PC-9 (cell line): ENCODE measurements at regions not wholly inside any gene's neighbourhood (a gene's known extent, or its start where the extent isn't known, plus 50 kb on each side); places are given as distances from the start of the nearest gene placed in this dataset.
"Not testable (repeated sequence)": the region's sequence is repeated elsewhere in the genome, so short reads cannot be mapped to it uniquely, and the experiment has no call there.

Experiments used
- BruUV-seq: library from RNA; stranded (reverse); fragments of 400-500 nt; replicated peaks from 2 replicates; lab custom pipeline; 2021; lab: Mats Ljungman, UMichigan
- CTCF ChIA-PET: fragments of 300-600 bp; sonication (Branson Sonifier 250); formaldehyde crosslinking; loops from one replicate; lab custom pipeline; 2022; ENCODE audit warnings: antibody characterized with exemption; lab: Charles Lee
- POLR2A ChIA-PET: fragments of 300-600 bp; sonication (Branson Sonifier 250); formaldehyde crosslinking; loops from one replicate; lab custom pipeline; 2022; ENCODE audit warnings: antibody characterized with exemption; ENCODE audit not compliant: unreplicated experiment; lab: Charles Lee
- DNase-seq, 2 experiments: peaks; one replicate each; pipeline versions ENCODE4 v3.0.0 to v3.0.0-alpha.2; 2015 to 2022; ENCODE audit warnings: mixed read lengths in 1 of 2
- H2AFZ ChIP-seq: fragments of 200-600 bp; sonication (generic); 2 replicates; pipeline ENCODE4 v1.8.1; 2017; ENCODE audit warnings: antibody characterized with exemption
- H3F3A ChIP-seq: fragments of 200-600 bp; sonication (generic); 2 replicates; pipeline ENCODE4 v1.8.1; 2017; ENCODE audit warnings: antibody characterized with exemption, mild to moderate bottlenecking, low read depth; ENCODE audit not compliant: insufficient read depth
- H3K27ac ChIP-seq: fragments of 200-600 bp; sonication (generic); 2 replicates; pipeline ENCODE4 v1.6.1; 2016; ENCODE audit warnings: mixed run types
- H3K27me3 ChIP-seq: fragments of 200-600 bp; sonication (generic); 2 replicates; pipeline ENCODE4 v1.6.1; 2016; ENCODE audit warnings: low read depth, mixed run types; ENCODE audit not compliant: insufficient read depth
- H3K36me3 ChIP-seq: fragments of 200-600 bp; sonication (generic); 2 replicates; pipeline ENCODE4 v1.6.1; 2016; ENCODE audit warnings: low read depth, mixed run types
- H3K4me1 ChIP-seq: fragments of 200-600 bp; sonication (generic); replicated peaks from 2 replicates; pipeline ENCODE4 v1.6.1; 2016; ENCODE audit warnings: mixed run types; ENCODE audit not compliant: insufficient read depth
- H3K4me2 ChIP-seq: fragments of 200-600 bp; sonication (generic); 2 replicates; pipeline ENCODE4 v1.6.1; 2017; ENCODE audit warnings: mixed run types
- H3K4me3 ChIP-seq: fragments of 200-600 bp; sonication (generic); 2 replicates; pipeline ENCODE4 v1.6.1; 2016; ENCODE audit warnings: mixed run types
- H3K79me2 ChIP-seq: fragments of 200-600 bp; sonication (generic); 2 replicates; pipeline ENCODE4 v1.6.1; 2017; ENCODE audit warnings: low read depth, mixed run types
- H3K9me2 ChIP-seq: fragments of 200-600 bp; sonication (generic); 2 replicates; pipeline ENCODE4 v1.8.1; 2017; ENCODE audit warnings: mild to moderate bottlenecking; ENCODE audit not compliant: insufficient read depth
- H3K9me3 ChIP-seq: fragments of 200-600 bp; sonication (generic); 2 replicates; pipeline ENCODE4 v1.8.1; 2016; ENCODE audit warnings: low read depth; ENCODE audit not compliant: insufficient read depth
- H4K20me1 ChIP-seq: fragments of 200-600 bp; sonication (generic); 2 replicates; pipeline ENCODE4 v1.8.1; 2017; ENCODE audit not compliant: insufficient read depth
- EZH2 ChIP-seq: fragments of 200-600 bp; sonication (generic); IDR thresholded peaks from 2 replicates; pipeline ENCODE4 v1.8.0; 2017; ENCODE audit warnings: antibody characterized with exemption, low read depth
- intact Hi-C: fragments of 100-400 bp; cut with micrococcal nuclease; formaldehyde crosslinking; loops from one replicate; pipeline ENCODE4 v1.10.0; 2022; ENCODE audit not compliant: unreplicated experiment
- TF ChIP-seq, protein P1 (sequence below): fragments of 200-600 bp; sonication (generic); conservative IDR thresholded peaks from 2 replicates; pipeline ENCODE4 v1.6.1; 2017; ENCODE audit warnings: mixed run types, antibody characterized with exemption, mild to moderate bottlenecking, moderate library complexity

GRCh38 chr6:144364782-144365181, 79.6 kb downstream of the UTRN start:
- no peaks in the 10 kb centered on the region for H4K20me1 ChIP-seq
- intact Hi-C loops = loop anchor here (5.0 kb wide), 1 partner anchor 97 kb away; no protein-coding TSS in a partner anchor
- no peak overlapping the region for H3K4me3 ChIP-seq
- H3K36me3 ChIP-seq = no peaks in the 10 kb centered on the region
- no peaks in the 10 kb centered on the region for H3K9me3 ChIP-seq
- TF ChIP-seq EZH2 = no peak
- TF ChIP-seq, protein P1, sequence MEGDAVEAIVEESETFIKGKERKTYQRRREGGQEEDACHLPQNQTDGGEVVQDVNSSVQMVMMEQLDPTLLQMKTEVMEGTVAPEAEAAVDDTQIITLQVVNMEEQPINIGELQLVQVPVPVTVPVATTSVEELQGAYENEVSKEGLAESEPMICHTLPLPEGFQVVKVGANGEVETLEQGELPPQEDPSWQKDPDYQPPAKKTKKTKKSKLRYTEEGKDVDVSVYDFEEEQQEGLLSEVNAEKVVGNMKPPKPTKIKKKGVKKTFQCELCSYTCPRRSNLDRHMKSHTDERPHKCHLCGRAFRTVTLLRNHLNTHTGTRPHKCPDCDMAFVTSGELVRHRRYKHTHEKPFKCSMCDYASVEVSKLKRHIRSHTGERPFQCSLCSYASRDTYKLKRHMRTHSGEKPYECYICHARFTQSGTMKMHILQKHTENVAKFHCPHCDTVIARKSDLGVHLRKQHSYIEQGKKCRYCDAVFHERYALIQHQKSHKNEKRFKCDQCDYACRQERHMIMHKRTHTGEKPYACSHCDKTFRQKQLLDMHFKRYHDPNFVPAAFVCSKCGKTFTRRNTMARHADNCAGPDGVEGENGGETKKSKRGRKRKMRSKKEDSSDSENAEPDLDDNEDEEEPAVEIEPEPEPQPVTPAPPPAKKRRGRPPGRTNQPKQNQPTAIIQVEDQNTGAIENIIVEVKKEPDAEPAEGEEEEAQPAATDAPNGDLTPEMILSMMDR = no peak
- no peaks in the 10 kb centered on the region for H3K27me3 ChIP-seq
- H3F3A ChIP-seq = peaks cover 23% of the 10 kb centered on the region
- H2AFZ ChIP-seq = no peak overlapping the region
- no peak overlapping the region for H3K27ac ChIP-seq
- no peaks in the 10 kb centered on the region for H3K9me2 ChIP-seq
- ChIA-PET CTCF (no interaction called here), POLR2A (no interaction called here)
- no TSS peak for BruUV-seq
- H3K79me2 ChIP-seq = peaks cover 47% of the 10 kb centered on the region
- H3K4me2 ChIP-seq = no peak overlapping the region
- no peak for DNase-seq
- peaks cover 45% of the 10 kb centered on the region for H3K4me1 ChIP-seq

GRCh38 chr6:144365271-144365670, 80.1 kb downstream of the UTRN start:
- Histone ChIP-seq H3K4me1 (peaks cover 40% of the 10 kb centered on the region), H3K27ac (no peak overlapping the region), H3K9me2 (no peaks in the 10 kb centered on the region), H3F3A (peaks cover 23% of the 10 kb centered on the region), H3K4me2 (no peak overlapping the region), H3K27me3 (no peaks in the 10 kb centered on the region), H3K9me3 (no peaks in the 10 kb centered on the region), H3K4me3 (no peak overlapping the region), H3K79me2 (peaks cover 50% of the 10 kb centered on the region), H2AFZ (no peak overlapping the region), H4K20me1 (no peaks in the 10 kb centered on the region), H3K36me3 (no peaks in the 10 kb centered on the region)
- no peak for DNase-seq
- intact Hi-C loops = no loop called here
- TF ChIP-seq, protein P1 = no peak
- no peak for TF ChIP-seq EZH2
- no TSS peak for BruUV-seq
- ChIA-PET CTCF (no interaction called here), POLR2A (no interaction called here)

DNA sequence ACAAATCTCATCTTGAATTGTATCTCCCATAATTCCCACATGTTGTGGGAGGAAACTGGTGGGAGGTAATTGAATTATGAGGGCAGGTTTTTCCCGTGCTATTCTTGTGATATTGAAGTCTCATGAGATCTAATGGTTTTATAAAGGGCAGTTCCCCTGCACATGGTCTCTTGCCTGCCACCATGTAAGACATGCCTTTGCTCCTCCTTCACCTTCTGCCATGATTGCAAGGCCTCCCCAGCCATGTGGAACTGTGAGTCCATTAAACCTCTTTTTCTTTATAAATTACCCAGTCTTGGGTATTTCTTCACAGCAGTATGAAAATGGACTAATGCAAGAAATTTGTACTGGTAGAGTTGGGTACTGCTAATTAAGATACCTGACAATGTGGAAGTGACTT, 84.6 kb downstream of the UTRN start:
- not testable (repeated sequence) for DNase-seq

GRCh38 chr6:144372116-144372515, 87.0 kb downstream of the UTRN start:
- TF ChIP-seq, protein P1 = no peak
- no peak for TF ChIP-seq EZH2
- Histone ChIP-seq H3K9me3 (no peaks in the 10 kb centered on the region), H3K27ac (no peak overlapping the region), H3K4me2 (no peak overlapping the region), H3K79me2 (0 out of 2 replicates have a peak, but pooled peaks cover 23% of the 10 kb centered on the region), H3F3A (peaks cover 6% of the 10 kb centered on the region; the same call in 1 of the 2 replicates), H4K20me1 (no peaks in the 10 kb centered on the region), H3K4me1 (no peaks in the 10 kb centered on the region), H2AFZ (no peak overlapping the region), H3K9me2 (no peaks in the 10 kb centered on the region), H3K4me3 (no peak overlapping the region), H3K36me3 (no peaks in the 10 kb centered on the region), H3K27me3 (no peaks in the 10 kb centered on the region)
- DNase-seq = no peak
- POLR2A ChIA-PET = no interaction called here
- CTCF ChIA-PET = no interaction called here
- intact Hi-C loops = no loop called here
- BruUV-seq = no TSS peak

More for the DNA sequence above, 84.6 kb downstream of the UTRN start:
- H3K4me1 ChIP-seq, H3K4me3 ChIP-seq, H3K4me2 ChIP-seq, BruUV-seq, H3F3A ChIP-seq, H2AFZ ChIP-seq, H4K20me1 ChIP-seq, H3K27ac ChIP-seq, POLR2A ChIA-PET, H3K9me2 ChIP-seq, CTCF ChIA-PET, H3K36me3 ChIP-seq, H3K27me3 ChIP-seq, intact Hi-C loops, H3K9me3 ChIP-seq: not testable (repeated sequence)
- H3K79me2 ChIP-seq = peaks cover 35% of the 10 kb centered on the region
